ENCODE measurements at regions not wholly inside any gene's neighbourhood (a gene's known extent, or its start where the extent isn't known, plus 50 kb on each side); places are given as distances from the start of the nearest gene placed in this dataset.

DNA sequence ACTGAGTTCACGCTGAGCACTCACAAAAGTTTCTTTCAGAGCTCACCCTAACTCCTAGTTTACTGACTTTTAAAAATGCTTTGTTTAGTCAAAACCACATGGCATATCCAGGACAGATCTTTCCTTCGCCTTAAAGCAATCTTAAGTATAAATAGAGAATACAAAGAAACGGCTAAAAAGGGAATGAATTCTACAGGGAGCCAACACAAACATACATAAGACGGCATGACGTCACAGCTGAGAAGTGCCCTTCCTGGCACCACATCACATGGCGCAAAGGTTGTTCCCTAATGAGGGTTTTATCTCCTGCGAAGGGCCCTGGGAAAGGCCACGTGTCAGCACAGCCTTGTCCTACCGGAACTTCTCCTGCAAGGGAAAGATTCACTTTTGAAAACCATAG is 141.3 kb downstream of the IRX1 start:
- DNase-seq: no peak

DNA sequence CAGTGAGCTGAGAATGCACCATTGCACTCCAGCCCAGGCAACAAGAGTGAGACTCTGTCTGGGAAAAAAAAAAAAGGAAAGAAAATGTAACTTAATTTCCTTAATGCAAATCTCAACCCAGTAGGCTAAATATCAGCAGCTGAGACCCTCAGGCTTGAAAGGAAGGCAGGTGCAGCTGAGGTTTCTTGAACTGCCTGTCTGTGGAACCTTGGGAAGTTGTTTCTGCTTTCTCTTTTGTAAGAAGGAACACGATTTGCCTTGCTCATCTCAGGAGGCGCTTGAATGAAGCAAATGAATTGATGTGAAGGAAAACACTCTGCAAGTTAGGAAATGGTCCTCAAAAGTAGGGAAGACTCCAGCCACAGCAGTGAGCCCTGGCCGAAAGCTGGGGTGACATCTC is 143.3 kb downstream of the IRX1 start:
- DNase-seq: no peak

DNA sequence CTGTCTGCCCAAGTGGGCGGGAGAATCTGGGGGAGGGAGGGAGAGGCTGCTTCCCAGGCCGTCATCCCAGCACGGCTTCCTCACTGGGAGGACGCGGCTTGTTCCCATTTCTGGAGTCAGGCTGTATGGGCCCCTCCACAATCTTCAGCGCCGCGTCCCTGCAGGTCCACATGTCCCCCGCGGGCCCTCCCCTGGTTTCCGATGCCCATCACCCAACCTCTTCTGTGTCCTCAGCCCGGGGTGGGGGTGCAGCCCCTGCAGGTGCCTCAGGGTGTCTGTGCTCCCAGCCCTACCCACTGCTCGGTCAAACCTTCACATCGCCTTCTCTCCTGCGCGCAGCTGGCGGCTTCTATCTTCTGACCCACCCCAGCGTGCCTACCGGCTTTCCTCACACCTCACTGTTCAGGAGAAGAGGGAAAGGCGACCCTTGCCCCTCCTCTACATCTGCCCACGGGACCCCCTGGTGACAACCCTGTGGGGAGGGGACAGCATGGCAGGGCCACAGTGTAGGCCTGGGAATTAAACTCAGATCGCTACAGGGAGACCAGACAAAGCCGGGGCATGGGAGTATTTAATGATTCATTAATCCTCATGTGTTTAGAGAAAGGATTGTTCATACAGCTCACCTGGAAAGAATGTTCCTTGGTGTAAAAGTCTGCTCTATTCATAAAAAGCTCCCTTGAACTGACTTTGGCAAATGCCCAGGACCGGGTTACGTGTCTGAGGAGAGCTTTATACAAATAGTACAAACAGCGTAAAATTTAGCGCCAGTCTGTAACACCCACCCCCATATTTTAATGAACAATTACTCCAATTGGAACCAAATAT is 145.1 kb downstream of the IRX1 start:
- no peak for DNase-seq

DNA sequence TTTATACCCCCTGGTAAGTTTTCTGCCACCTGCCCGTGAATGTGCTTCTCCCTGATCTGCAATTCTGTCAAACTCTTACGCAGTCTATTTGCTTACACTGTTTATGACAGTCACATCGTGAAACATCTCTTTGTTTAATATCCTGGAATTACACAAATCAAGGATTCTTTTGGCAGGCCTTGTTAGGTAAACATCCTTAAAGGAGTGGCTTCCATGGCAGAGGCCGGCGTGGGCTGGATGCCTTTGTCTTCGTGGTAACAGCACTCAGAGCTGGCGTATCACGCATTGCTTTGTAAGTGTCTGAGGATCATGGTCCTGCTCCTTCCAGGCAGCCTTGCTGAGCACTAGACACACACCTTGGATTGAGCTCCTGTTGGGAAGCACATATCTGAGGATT is 145.7 kb downstream of the IRX1 start:
- DNase-seq: no peak

DNA sequence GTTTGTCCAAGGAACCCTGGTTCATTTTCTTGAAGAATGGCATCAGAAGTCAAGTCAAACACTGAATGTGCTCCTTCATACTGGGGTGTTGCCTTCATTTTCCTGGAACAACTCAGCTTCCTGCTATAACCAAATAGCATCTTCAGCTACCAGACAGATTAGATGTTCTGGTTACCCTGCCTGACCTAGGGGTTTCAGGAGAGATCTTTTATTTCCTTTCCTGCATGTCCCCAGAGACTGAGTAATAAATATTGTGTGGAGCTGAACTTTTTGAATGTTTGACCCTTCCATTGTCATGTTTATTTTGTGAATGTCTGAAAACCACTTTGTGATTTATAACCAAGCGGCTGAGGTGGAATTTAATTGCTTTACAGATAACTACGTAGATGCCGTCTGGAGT is 147.1 kb downstream of the IRX1 start:
- no peak for DNase-seq

DNA sequence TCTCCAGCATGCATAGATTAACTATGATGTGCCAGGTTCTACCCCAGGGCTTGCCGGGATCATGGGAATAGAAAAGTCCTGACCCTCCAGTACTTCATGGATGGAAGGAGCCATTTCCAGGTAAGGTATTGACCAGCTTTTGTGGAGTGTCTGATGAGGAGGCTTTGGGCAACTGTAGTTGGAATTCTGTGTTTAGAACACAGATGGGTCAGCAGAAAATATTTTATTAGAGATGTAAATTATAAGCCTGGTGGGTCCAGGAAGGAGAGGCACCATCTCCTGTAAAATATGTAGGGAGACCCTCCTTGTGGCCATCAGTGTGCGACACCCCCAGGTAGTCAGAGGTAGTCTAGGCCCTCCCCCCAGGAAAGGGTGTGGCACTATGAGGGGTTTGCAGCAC is 156.2 kb downstream of the IRX1 start:
- DNase-seq: no peak

DNA sequence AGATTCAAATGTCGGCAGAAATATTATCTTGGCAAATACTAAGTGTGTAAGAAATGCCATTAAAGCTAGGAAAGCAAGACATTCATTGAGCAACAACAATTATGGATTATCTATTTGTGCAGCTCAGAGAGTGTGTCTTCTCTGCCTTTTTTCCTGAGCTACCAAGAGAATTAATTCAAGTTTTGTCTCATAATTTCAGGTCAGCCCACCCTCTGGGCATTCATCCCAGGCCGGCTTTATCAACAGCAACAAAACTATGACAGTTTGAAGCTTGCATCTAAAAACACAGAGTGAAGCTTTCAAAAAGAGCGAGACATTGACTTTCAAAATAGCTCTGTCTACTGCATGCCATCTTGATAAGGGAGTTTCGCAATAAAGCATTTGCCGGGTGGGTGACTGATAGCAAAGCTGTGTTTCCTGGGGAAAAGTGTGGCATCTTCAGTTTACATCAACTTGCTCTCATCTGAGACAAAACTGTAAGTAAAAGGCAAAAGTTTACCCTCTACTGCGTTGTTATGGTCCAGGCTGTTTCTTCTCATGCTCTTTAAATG is 182.4 kb downstream of the IRX1 start:
- no peak for DNase-seq

DNA sequence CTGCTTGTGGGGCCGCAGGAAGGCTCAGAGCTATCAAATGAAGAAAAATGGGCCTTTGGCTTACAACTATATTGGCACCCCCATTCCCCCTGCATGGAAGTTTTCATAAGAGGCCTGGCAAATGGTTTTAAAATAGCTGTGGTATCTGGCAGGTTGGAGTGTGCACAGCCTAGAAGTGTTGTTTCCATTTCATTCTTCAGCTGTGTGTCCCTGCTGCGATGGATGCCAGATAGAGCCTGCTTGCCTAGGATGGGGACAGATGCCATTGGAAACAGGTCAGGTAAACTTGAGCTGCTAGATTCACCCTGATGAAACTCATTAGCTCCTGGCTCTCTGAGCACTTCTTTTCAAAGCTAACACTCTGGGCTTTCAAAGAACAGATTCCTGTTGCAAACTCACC is 183.3 kb downstream of the IRX1 start:
- no peak for DNase-seq

DNA sequence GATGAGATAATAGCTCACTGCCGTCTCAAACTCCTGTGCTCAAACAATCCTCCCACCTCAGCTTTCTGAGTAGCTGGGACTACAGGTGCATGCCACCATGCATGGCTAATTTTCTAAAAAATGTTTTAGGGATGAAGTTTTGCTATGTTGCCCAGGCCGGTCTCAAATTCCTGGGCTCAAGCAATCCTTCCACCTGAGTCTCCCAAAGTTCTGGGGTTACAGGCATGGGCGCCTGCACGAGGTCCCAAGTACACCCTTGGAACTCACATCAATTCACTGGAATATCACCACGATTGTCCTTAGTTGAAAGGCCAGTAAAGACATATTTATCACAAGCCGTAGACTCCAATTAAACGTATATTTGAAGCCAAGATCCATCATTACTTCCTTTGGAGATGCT is 184.6 kb downstream of the IRX1 start:
- no peak for DNase-seq

DNA sequence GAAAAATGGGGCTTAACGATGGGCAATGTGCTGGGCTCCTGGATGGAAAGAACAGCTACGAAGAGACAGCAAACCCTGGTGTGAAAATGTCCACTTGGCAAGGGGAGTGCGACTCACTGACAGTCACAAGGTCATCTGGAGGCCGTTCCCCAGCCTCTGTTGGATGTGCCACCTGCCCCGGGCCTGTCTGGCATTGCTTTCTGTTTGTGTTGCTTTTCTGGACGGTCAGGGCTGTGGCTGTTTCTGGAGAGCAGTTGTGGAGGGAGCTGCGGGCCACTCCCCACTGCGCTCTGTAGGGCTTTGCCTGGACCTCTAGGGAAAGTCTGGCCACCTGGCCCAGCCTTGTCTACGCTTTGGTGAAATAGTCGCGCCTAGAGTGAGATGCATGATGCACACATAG is 185.3 kb downstream of the IRX1 start:
- DNase-seq: no peak

DNA sequence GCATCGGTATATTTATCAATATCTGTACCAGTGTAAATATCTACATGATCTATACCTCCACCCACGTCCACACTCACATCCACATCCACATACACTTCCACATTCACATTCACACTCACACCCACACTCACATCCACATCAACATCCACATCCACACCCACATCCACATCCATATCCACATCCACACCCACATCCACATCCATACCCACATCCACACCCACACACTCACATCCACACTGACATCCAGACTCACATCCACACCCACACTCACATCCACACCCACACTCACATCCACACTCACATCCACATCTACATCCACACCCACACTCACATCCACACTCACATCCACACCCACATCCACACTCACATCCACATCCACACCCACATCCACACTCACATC is 189.2 kb downstream of the IRX1 start:
- no peak for DNase-seq

DNA sequence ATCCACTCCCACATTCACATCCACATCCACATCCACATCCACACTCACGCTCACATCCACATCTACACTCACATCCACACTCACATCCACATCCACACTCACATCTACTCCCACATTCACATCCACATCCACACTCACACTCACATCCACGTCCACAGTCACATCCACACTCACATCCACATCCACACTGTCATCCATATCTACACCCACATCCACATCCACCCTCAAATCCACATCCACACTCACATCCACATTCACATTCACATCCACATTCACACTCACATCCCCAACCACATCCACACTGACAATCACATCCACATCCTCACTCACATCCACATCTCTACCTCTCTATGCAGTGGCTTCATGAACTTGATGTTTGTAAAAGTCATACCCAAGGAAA is 190.5 kb downstream of the IRX1 start:
- no peak for DNase-seq

DNA sequence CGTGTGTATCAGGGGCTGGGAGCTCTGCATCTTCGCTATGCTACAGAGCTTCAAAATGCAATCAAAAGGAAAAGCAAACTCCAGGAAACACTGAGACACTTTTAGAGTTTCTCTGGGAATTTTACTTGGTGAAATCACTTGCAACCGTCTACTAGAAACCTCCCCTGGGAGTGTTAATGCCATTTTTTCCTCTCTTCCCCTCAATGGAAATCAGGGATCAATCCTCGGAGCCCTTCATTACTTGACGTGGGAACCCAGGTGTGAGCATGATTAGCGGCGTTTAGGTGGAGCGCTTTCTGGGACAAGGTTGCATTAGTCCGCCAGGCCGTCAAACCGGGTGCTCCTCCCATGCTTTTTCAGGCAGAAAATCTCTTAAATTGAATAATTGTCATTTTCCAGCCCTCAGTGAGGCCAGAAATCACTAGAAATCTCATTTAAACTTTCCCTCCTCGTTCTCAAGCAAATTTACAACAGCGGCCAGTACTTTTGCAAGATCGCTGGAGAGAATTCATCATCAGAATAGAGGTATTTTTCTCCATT is 191.3 kb downstream of the IRX1 start:
- no peak for DNase-seq

DNA sequence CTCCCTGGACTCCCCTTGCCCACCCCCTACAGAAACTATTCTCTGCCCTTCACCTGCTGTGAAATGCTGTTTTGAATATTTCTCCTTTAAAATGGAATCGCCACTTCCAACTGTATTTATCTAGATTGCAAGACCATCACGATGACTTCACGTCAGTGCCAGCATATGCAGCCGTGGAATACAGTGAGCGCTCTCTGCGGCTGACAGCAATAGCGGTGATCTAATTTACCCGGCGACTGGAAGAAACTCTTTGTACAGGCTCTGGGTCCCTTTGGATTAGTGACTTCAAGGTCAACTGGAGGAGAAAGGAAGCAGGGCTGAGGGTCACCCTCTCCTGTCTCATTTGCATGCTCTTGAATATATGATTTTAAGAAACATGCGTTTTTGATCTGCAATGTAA is 192.0 kb downstream of the IRX1 start:
- DNase-seq: no peak

DNA sequence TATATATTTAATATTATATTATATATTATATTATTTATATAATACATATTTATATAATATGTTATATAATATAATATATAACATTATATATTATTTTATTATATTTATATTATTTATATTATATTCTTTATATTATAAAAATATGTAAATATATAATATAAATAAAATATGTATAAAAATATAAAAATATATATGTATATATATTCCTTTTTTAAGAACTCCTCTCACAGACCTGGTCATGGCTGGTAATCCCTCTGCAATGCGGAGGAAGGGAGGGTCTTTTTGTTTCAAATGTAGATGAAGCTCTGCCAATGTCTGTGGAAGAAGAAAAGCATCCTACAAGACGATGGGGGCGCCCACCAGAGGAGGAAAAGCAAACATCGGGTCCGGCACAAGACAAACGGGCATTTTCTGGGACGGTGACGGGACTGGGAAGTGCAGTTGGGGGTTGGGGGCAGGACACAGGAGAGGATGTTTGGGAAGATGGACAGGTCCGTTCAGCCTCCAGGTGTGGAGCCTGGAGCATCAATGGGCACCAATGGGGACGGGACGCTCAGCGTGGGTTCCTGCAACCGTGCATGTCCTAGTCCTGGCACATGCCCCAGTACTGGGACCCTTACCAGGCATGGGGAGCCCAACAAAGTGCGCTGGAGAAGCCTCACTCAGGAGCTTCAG is 194.0 kb downstream of the IRX1 start:
- no peak for DNase-seq

DNA sequence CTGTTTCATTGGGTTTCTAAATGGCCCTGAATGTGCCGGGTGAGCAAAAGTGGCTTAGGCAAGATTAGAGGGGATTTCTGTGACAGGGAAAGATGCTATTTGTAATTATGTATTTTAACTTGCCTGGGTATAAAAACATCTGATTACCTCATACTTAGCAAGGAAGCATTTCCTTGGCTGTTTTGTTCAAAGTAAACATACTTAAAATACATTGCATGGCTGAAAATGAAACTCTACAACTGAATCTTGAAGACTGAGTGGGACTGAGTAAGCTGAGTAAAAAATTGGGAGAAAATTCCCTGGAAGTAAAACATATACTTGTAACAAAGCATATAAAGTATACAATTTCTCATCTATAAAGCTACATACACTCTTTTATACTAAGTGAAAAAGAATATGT is 197.5 kb downstream of the IRX1 start:
- no peak for DNase-seq

DNA sequence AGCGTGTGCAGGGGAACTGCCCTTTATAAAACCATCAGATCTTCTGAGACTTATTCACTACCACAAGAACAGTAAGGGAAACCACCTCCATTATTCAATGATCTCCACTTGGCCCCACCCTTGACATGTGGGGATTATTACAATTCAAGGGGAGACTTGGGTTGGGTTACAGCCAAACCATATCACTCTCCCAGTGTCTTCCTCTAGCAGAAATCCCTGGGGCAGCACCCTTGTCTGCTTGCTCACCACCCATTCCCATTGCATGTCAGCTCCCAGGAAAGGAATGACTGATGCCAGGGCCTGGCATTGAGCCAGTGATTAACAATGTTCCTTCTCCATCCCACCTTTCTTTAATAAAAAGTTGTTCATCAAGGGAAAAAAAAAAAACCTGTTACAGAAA is 199.0 kb downstream of the IRX1 start:
- no peak for DNase-seq

DNA sequence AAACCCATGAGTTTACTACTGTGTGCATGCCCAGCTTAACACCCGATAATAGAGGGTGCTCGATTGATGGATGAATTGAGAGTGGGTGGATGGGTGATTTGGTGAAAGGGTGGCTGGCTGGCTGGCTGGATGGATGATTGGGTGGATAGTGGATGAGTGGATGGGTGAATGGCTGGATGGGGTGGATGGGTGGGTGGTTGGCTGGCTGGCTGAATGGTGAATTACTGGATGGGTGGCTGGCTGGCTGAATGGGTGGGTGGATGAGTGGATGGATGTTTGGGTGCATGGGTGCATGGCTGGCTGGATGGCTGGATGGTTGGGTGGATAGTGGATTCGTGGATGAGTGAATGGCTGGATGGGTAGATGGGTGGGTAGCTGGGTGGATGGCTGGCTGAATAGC is 201.1 kb downstream of the IRX1 start:
- no peak for DNase-seq

DNA sequence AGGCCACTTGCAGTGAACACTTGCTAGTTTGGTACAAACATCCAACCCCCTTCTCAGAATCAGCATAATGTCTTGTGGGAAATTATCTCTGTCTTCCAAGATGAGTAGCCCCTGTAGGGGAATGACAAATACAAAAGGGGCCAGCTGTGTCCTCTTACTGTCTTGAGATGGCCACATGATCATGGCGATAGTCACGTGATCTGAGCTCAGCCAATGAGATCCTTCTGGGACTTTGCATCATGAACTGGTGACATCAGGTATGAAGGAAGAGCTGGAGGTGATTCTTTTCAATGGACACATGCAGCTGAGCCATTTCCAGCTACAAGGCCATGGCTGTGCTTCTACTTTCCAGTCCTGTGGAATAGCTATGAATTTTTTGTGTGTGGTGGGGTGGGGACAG is 206.3 kb downstream of the IRX1 start:
- DNase-seq: no peak

DNA sequence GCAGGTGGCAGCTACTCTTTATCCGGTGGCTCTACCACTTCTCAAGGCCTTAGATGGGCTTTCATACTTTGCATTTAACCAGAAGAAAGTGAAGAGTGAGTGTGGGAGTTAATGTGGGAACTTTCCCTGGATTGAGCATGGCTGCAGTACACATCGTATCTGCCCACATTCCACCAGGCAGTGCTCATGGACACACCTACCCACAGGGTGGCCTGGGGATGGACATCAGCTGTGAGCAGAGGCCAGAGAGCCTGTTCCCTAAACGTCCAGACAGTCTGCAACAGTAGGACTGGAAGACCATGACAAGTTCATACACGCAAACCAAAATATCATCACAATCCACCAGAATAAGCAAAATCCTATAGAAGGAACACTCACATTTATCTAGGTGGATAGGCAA is 213.8 kb downstream of the IRX1 start:
- no peak for DNase-seq

DNA sequence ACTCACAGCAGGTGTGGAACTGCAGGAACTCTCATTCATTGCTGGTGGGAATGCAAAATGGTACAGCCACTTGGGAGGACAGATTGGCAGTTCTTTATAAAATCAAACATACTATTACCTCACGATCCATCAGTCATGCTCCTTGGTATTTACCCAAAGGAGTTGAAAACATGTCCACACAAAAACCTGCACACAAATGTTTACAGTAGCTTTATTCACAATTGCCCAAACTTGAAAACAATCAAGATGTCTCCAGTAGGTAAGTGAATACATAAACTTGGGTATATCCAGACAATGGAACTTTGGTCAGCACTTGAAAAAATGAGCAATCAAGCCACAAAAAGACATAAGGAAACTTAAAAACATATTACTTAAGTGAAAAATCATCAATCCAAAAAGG is 215.5 kb downstream of the IRX1 start:
- no peak for DNase-seq

DNA sequence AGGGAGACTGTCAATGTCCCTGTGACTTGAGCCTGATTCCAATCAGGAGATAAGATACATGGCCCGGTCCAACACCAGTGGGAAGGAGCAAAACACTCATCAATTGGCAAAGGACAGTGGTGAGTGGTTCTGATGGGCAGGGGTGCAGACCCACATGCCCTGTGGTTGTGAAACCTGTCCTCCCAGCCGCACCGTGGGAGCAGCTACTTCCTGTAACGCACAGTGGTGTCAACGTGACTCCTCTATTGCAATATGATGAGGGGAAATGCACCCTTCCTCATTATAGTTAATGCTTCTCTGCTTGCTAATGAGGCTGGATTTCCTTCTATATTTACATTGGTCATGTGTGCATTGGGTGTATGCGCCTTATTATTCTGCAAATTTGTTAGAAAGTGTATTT is 223.0 kb downstream of the IRX1 start:
- no peak for DNase-seq

DNA sequence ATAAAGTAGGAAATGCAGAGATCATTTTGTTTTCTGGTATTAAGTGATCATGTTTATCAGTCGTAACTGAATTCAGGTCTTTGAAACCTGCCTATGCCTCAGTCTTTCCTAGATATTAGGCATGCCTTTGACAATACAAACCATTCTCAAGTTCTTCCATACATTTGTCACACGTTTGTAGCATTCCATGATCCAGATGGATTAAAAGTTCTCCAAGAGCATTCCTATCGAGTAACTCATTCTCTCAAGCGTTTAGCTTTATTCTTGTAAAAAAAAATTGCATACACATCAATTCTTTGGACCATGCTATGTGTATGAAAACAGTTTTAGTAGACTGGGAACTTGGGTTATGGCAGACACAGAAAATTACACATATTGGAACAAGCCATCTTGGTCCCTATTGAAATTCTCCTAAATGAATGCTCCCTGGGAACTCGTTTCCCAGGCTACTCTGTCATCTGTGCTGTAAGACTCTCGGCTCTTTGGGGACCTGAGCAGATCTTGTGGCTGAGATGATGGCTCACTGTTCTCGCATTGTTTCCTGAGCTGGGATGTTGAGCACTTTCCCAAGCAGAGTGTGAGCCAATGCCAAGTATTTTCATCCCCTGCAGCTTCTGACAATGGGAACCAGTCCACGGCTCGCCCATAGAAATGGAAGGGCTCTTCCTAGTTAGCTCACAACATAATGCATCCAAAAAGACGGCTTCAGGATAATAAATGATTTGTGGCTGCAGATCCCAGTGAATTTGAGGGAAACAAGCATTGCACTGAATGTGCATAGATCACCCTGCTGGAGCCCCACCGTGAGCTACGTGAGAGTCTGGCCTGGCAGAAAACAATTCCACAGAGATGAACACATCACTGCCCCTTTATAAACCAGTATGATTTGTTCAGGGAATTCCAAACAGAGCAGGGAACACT is 230.2 kb downstream of the IRX1 start:
- no peak for DNase-seq
